C4-2B (cell line): ENCODE measurements at regions not wholly inside any gene's neighbourhood (a gene's known extent, or its start where the extent isn't known, plus 50 kb on each side); places are given as distances from the start of the nearest gene placed in this dataset.

Source experiments
- CTCF ChIP-seq: fragments of 450-650 bp; conservative IDR thresholded peaks from 2 replicates; pipeline ENCODE4 v1.5.1; 2017; ENCODE audit warnings: mild to moderate bottlenecking
- ZFX ChIP-seq: fragments of 450-650 bp; IDR thresholded peaks from 2 replicates; pipeline ENCODE4 v1.6.1; 2017

- no peak for TF ChIP-seq CTCF
- no peak for TF ChIP-seq ZFX
Measured at GRCh38 chr14:104344818-104345620, 206.6 kb downstream of the KIF26A start.
